Breast epithelium (tissue), 4 donors: ENCODE measurements at regions not wholly inside any gene's neighbourhood (a gene's known extent, or its start where the extent isn't known, plus 50 kb on each side); places are given as distances from the start of the nearest gene placed in this dataset.

ENCODE experiments used
- DNase-seq, 2 donors: peaks; one replicate each; pipeline ENCODE4 v3.0.0-alpha.2; 2019; ENCODE audit warnings: low spot score in 2 of 2
- H3K27ac ChIP-seq, 2 donors: fragments of 200-600 bp; sonication (generic) in 1 of 2; one replicate each; pipeline ENCODE4 v1.5.1; 2016 to 2019; ENCODE audit warnings: mild to moderate bottlenecking in 1 of 2
- H3K27me3 ChIP-seq, 2 donors: fragments of 200-600 bp; sonication (generic) in 1 of 2; one replicate each; pipeline versions ENCODE4 v1.5.1 to v1.6.0; 2017 to 2019; ENCODE audit warnings: control low read depth in 1 of 2, mild to moderate bottlenecking in 1 of 2
- H3K36me3 ChIP-seq: fragments of 200-600 bp; one replicate; pipeline ENCODE4 v1.5.1; 2019
- H3K4me1 ChIP-seq, 2 donors: fragments of 200-600 bp; sonication (generic); one replicate each; pipeline ENCODE4 v1.5.1; 2016 to 2019; ENCODE audit warnings: control low read depth in 1 of 2
- H3K4me3 ChIP-seq, 3 donors: fragments of 200-600 bp; sonication (generic); 1 replicate in 2 of 3; 2 replicates in 1 of 3; pipeline ENCODE4 v1.5.1; 2016 to 2019; ENCODE audit warnings: mild to moderate bottlenecking in 3 of 3, moderate library complexity in 2 of 3
- H3K9me3 ChIP-seq, 2 donors: fragments of 200-600 bp; sonication (generic) in 1 of 2; one replicate each; pipeline ENCODE4 v1.5.1; 2016 to 2019; ENCODE audit warnings: control low read depth in 1 of 2
- CTCF ChIP-seq, 3 donors: fragments of 450-650 bp; IDR thresholded peaks; one replicate each; pipeline ENCODE4 v1.5.1; 2016 to 2017; ENCODE audit warnings: antibody characterized with exemption in 3 of 3, mild to moderate bottlenecking in 3 of 3, moderate library complexity in 3 of 3
- POLR2A ChIP-seq: fragments of 450-650 bp; IDR thresholded peaks from one replicate; pipeline ENCODE4 v1.6.1; 2016; ENCODE audit warnings: antibody characterized with exemption, mild to moderate bottlenecking, moderate library complexity
- POLR2AphosphoS5 ChIP-seq, 3 donors: sonication (generic); formaldehyde crosslinking; IDR thresholded peaks; one replicate each; pipeline ENCODE4 v1.6.1; 2017; ENCODE audit warnings: antibody characterized with exemption in 3 of 3
- intact Hi-C: fragments of 100-400 bp; cut with DNase I; formaldehyde crosslinking; loops from one replicate; pipeline ENCODE4 v1.15.1; 2023; ENCODE audit warnings: low total_unique reads

GRCh38 chr5:74465724-74466123 is 174.8 kb downstream of the ENC1 start:
- Histone ChIP-seq H3K36me3 (no peaks in the 10 kb centered on the region), H3K4me1 (no peaks in the 10 kb centered on the region), H3K9me3 (no peaks in the 10 kb centered on the region), H3K27ac (no peak overlapping the region), H3K4me3 (no peak overlapping the region), H3K27me3 (no peaks in the 10 kb centered on the region)
- intact Hi-C loops, result no loop called here
- no peak for DNase-seq
- no peak for TF ChIP-seq POLR2AphosphoS5 (IDR thresholded peaks at IDR 0.05)
- TF ChIP-seq POLR2A, result no peak
- no peak for TF ChIP-seq CTCF (IDR thresholded peaks at IDR 0.05)

GRCh38 chr5:74464512-74465209 is 175.9 kb downstream of the ENC1 start:
- Histone ChIP-seq H3K27ac (no peak overlapping the region), H3K4me3 (no peak overlapping the region), H3K27me3 (no peaks in the 10 kb centered on the region), H3K9me3 (no peaks in the 10 kb centered on the region), H3K4me1 (no peaks in the 10 kb centered on the region), H3K36me3 (no peaks in the 10 kb centered on the region)
- no peak for DNase-seq
- TF ChIP-seq POLR2AphosphoS5 (IDR thresholded peaks at IDR 0.05) (no peak), POLR2A (no peak), CTCF (IDR thresholded peaks at IDR 0.05) (no peak)
- intact Hi-C loops, result no loop called here

GRCh38 chr5:74462356-74462755 is 178.2 kb downstream of the ENC1 start:
- Histone ChIP-seq H3K9me3 (no peaks in the 10 kb centered on the region), H3K27ac (no peak overlapping the region), H3K4me1 (no peaks in the 10 kb centered on the region), H3K36me3 (no peaks in the 10 kb centered on the region), H3K27me3 (no peaks in the 10 kb centered on the region), H3K4me3 (no peak overlapping the region)
- TF ChIP-seq CTCF (IDR thresholded peaks at IDR 0.05) (no peak), POLR2AphosphoS5 (IDR thresholded peaks at IDR 0.05) (no peak), POLR2A (no peak)
- no peak for DNase-seq
- intact Hi-C loops, result no loop called here

GRCh38 chr5:74461251-74461650 is 179.3 kb downstream of the ENC1 start:
- Histone ChIP-seq H3K4me3 (no peak overlapping the region), H3K36me3 (no peaks in the 10 kb centered on the region), H3K9me3 (no peaks in the 10 kb centered on the region), H3K4me1 (no peaks in the 10 kb centered on the region), H3K27me3 (no peaks in the 10 kb centered on the region), H3K27ac (no peak overlapping the region)
- intact Hi-C loops, result no loop called here
- TF ChIP-seq CTCF (IDR thresholded peaks at IDR 0.05), result no peak
- no peak for TF ChIP-seq POLR2A
- TF ChIP-seq POLR2AphosphoS5 (IDR thresholded peaks at IDR 0.05), result no peak
- DNase-seq, result no peak

- no peaks in the 10 kb centered on the region for H3K4me1 ChIP-seq
- no peak overlapping the region for H3K4me3 ChIP-seq
- H3K27me3 ChIP-seq, result no peaks in the 10 kb centered on the region
- H3K27ac ChIP-seq, result no peak overlapping the region
- no peak for DNase-seq
- H3K36me3 ChIP-seq, result no peaks in the 10 kb centered on the region
- H3K9me3 ChIP-seq, result no peaks in the 10 kb centered on the region
- no peak for TF ChIP-seq CTCF (IDR thresholded peaks at IDR 0.05)
- TF ChIP-seq POLR2A, result no peak
- no peak for TF ChIP-seq POLR2AphosphoS5 (IDR thresholded peaks at IDR 0.05)
- intact Hi-C loops, result no loop called here
These were observed 179.8 kb downstream of the ENC1 start for GRCh38 chr5:74460694-74461093.
